Lung microvascular endothelial cell (primary cell): ENCODE measurements at regions not wholly inside any gene's neighbourhood (a gene's known extent, or its start where the extent isn't known, plus 50 kb on each side); places are given as distances from the start of the nearest gene placed in this dataset.
"Not testable (repeated sequence)": the region's sequence is repeated elsewhere in the genome, so short reads cannot be mapped to it uniquely, and the experiment has no call there.

Experiments used
- DNase-seq, 2 donors: peaks; one replicate each; pipeline versions ENCODE4 v3.0.0 to v3.0.0-alpha.2; 2010; ENCODE audit warnings: low read depth in 2 of 2

GRCh38 chr3:102036017-102036416, 186.7 kb downstream of the NFKBIZ start:
- no peak for DNase-seq

GRCh38 chr3:102036472-102036871, 187.2 kb downstream of the NFKBIZ start:
- DNase-seq: no peak

- DNase-seq: no peak
These were observed 187.9 kb downstream of the NFKBIZ start for GRCh38 chr3:102037209-102037608.

- no peak for DNase-seq
These were observed 188.5 kb downstream of the NFKBIZ start for GRCh38 chr3:102037791-102038190.

GRCh38 chr3:102038477-102039142, 189.3 kb downstream of the NFKBIZ start:
- no peak for DNase-seq

GRCh38 chr3:102040144-102040543, 190.8 kb downstream of the NFKBIZ start:
- DNase-seq: not testable (repeated sequence)

- peak; percentile 73 to 82 for DNase-seq
These were observed 204.2 kb downstream of the NFKBIZ start for GRCh38 chr3:102053375-102053989.

GRCh38 chr3:102054543-102055080, 205.3 kb downstream of the NFKBIZ start:
- no peak for DNase-seq

GRCh38 chr3:102057781-102058421, 208.6 kb downstream of the NFKBIZ start:
- DNase-seq: no peak

- no peak for DNase-seq
These were observed 210.0 kb downstream of the NFKBIZ start for GRCh38 chr3:102059145-102059943.

GRCh38 chr3:102060814-102061213, 211.5 kb downstream of the NFKBIZ start:
- DNase-seq: peak; percentile 23 to 33

GRCh38 chr3:102063572-102063971, 214.3 kb downstream of the NFKBIZ start:
- DNase-seq: no peak

- no peak for DNase-seq
These were observed 217.2 kb downstream of the NFKBIZ start for GRCh38 chr3:102066470-102066869.

- DNase-seq: peak; percentile 26 to 59
These were observed 219.0 kb downstream of the NFKBIZ start for GRCh38 chr3:102068327-102068726.

GRCh38 chr3:102068736-102069135, 219.4 kb downstream of the NFKBIZ start:
- no peak for DNase-seq

- DNase-seq: peak; percentile 17 to 84
These were observed 219.9 kb downstream of the NFKBIZ start for GRCh38 chr3:102069211-102069662.

GRCh38 chr3:102074946-102075345, 225.6 kb downstream of the NFKBIZ start:
- no peak for DNase-seq

GRCh38 chr3:102078401-102078800, 229.1 kb downstream of the NFKBIZ start:
- DNase-seq: no peak

- peak in 1 of 2 donors; percentile 54 for DNase-seq
These were observed 229.8 kb downstream of the NFKBIZ start for GRCh38 chr3:102078854-102079808.

- DNase-seq: no peak
These were observed 230.5 kb downstream of the NFKBIZ start for GRCh38 chr3:102079809-102080197.
